ENCODE measurements at regions not wholly inside any gene's neighbourhood (a gene's known extent, or its start where the extent isn't known, plus 50 kb on each side); places are given as distances from the start of the nearest gene placed in this dataset.

GRCh38 chr18:50458366-50458765 lies 83.5 kb downstream of the SKA1 start:
- intact Hi-C loops (cut with DNase I): no loop called here
- Histone ChIP-seq H3K9ac (ENCODE audit: low read depth in 2 of 2, low read length in 2 of 2) (no peak overlapping the region), H3K27ac (no peak overlapping the region), H3K27me3 (no peaks in the 10 kb centered on the region), H3K4me1 (no peaks in the 10 kb centered on the region), H3K36me3 (no peaks in the 10 kb centered on the region), H3K4me3 (no peak overlapping the region), H3K9me3 (no peaks in the 10 kb centered on the region)
- TF ChIP-seq, protein P1, sequence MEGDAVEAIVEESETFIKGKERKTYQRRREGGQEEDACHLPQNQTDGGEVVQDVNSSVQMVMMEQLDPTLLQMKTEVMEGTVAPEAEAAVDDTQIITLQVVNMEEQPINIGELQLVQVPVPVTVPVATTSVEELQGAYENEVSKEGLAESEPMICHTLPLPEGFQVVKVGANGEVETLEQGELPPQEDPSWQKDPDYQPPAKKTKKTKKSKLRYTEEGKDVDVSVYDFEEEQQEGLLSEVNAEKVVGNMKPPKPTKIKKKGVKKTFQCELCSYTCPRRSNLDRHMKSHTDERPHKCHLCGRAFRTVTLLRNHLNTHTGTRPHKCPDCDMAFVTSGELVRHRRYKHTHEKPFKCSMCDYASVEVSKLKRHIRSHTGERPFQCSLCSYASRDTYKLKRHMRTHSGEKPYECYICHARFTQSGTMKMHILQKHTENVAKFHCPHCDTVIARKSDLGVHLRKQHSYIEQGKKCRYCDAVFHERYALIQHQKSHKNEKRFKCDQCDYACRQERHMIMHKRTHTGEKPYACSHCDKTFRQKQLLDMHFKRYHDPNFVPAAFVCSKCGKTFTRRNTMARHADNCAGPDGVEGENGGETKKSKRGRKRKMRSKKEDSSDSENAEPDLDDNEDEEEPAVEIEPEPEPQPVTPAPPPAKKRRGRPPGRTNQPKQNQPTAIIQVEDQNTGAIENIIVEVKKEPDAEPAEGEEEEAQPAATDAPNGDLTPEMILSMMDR (IDR thresholded peaks at IDR 0.05): no peak
- DNase-seq: no peak

- Histone ChIP-seq H3K4me3 (no peak overlapping the region), H3K9me3 (no peaks in the 10 kb centered on the region), H3K27me3 (no peaks in the 10 kb centered on the region), H3K36me3 (no peaks in the 10 kb centered on the region), H3K9ac (ENCODE audit: low read depth in 2 of 2, low read length in 2 of 2) (no peak overlapping the region), H3K4me1 (no peaks in the 10 kb centered on the region), H3K27ac (no peak overlapping the region)
- TF ChIP-seq, protein P1 (IDR thresholded peaks at IDR 0.05): no peak
- DNase-seq: no peak
- intact Hi-C loops (cut with DNase I): no loop called here
Observed at GRCh38 chr18:50458796-50459195, 84.0 kb downstream of the SKA1 start.

- H3K9ac ChIP-seq (ENCODE audit: low read depth in 2 of 2, low read length in 2 of 2): no peak overlapping the region
- TF ChIP-seq, protein P1 (IDR thresholded peaks at IDR 0.05): no peak
- no peak for DNase-seq
- no peaks in the 10 kb centered on the region for H3K36me3 ChIP-seq
- intact Hi-C loops (cut with DNase I): no loop called here
- H3K9me3 ChIP-seq: no peaks in the 10 kb centered on the region
- H3K27ac ChIP-seq: no peak overlapping the region
- no peak overlapping the region for H3K4me3 ChIP-seq
- no peaks in the 10 kb centered on the region for H3K27me3 ChIP-seq
- H3K4me1 ChIP-seq: no peaks in the 10 kb centered on the region
Observed at GRCh38 chr18:50460062-50460461, 85.2 kb downstream of the SKA1 start.

DNA sequence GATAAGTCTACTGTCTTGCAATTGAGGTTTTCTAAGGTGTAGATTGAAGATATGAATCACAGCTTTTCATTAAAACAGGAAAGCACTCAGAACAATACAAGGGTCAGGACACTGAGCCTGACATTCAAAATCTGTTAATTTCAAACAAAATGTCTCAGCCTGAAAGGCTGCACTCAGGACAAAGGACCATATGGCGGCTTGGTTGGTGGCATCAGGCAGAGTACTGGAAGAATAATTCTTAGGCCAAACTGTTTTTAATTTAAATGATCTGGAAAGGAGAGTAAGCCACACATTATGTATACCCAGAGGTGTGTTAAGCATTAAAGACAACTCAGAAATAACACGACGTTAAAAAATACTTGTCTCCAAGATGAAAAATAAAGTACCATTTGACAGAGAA lies 85.9 kb downstream of the SKA1 start:
- no peaks in the 10 kb centered on the region for H3K9me3 ChIP-seq
- no peak overlapping the region for H3K9ac ChIP-seq (ENCODE audit: low read depth in 2 of 2, low read length in 2 of 2)
- H3K36me3 ChIP-seq: no peaks in the 10 kb centered on the region
- intact Hi-C loops (cut with DNase I): no loop called here
- TF ChIP-seq, protein P1 (IDR thresholded peaks at IDR 0.05): no peak
- H3K27ac ChIP-seq: no peak overlapping the region
- no peaks in the 10 kb centered on the region for H3K4me1 ChIP-seq
- DNase-seq: no peak
- H3K27me3 ChIP-seq: no peaks in the 10 kb centered on the region
- no peak overlapping the region for H3K4me3 ChIP-seq

DNA sequence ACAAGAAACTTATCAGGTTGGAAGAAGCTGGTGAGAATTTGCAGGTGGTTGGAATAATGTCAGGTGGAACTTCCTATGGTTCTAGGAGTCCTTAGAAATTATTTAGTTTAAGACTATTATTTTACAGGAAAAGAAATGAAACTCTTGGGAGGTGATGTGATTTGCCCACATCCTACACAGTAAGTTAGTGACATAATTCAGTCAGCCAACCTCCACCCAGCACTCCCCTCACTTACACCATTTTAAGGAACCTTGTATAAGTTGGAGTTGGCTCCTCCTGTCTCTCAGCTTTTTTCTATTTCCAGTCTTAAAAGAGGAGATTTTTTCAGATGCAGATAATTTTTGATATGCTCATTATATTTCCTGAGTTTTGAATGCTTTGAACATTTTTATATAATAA lies 86.4 kb downstream of the SKA1 start:
- Histone ChIP-seq H3K9ac (ENCODE audit: low read depth in 2 of 2, low read length in 2 of 2) (no peak overlapping the region), H3K36me3 (no peaks in the 10 kb centered on the region), H3K4me1 (no peaks in the 10 kb centered on the region), H3K27me3 (no peaks in the 10 kb centered on the region), H3K4me3 (no peak overlapping the region), H3K27ac (no peak overlapping the region), H3K9me3 (no peaks in the 10 kb centered on the region)
- TF ChIP-seq, protein P1 (IDR thresholded peaks at IDR 0.05): no peak
- intact Hi-C loops (cut with DNase I): no loop called here
- DNase-seq: no peak

Data from colonic mucosa (tissue), 4 donors.